Forelimb muscle (tissue), 1 donor: ENCODE measurements at regions not wholly inside any gene's neighbourhood (a gene's known extent, or its start where the extent isn't known, plus 50 kb on each side); places are given as distances from the start of the nearest gene placed in this dataset.
"Not testable (repeated sequence)": the region's sequence is repeated elsewhere in the genome, so short reads cannot be mapped to it uniquely, and the experiment has no call there.

Experiments
- DNase-seq: peaks from one replicate; pipeline ENCODE4 v3.0.0-alpha.2; 2013; ENCODE audit warnings: low read depth

DNA sequence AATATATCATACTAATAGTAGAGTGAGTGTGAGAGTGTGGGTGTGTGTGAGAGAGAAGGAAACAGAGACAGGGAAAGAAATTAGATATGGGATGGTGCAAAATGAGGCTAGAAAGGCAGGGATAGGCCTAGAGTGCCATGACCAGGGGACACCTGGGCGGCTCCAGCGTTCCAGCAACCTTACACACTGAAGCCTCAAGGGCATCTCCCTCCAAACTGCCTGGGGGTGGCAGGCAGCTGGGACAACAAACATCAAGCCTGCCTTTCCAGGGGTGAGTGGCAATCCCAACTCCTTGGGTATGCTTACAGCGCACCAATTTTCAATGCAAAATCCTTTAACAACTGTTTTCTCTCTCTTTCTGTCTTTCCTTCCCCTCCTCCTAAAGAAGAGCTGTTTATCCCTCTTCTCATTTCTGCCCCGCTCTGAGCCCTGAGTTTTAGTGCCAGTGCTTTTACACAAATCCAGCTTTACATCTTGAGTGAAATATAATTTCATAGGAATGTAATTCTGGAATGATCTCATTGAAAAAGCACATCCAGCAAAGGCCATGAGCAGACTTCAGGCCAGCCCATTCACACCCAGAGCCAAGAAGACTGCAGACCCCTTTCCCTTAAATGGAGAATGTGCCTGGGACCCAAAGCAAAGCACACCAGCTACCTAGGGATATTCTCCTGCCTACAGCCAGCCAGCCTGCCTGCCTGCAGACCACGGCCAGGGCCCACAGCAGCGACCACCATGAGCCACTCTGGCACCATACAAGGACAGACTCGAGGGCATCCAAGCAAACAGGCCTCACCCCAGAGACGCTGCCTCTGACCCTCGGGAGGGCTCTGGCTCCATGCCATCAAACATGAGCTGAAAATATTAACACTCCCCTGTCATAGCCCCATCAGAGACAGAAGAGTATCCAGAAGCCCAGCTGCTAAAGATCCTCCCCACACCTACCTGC lies 90.3 kb downstream of the RPL27A start:
- DNase-seq = no peak

DNA sequence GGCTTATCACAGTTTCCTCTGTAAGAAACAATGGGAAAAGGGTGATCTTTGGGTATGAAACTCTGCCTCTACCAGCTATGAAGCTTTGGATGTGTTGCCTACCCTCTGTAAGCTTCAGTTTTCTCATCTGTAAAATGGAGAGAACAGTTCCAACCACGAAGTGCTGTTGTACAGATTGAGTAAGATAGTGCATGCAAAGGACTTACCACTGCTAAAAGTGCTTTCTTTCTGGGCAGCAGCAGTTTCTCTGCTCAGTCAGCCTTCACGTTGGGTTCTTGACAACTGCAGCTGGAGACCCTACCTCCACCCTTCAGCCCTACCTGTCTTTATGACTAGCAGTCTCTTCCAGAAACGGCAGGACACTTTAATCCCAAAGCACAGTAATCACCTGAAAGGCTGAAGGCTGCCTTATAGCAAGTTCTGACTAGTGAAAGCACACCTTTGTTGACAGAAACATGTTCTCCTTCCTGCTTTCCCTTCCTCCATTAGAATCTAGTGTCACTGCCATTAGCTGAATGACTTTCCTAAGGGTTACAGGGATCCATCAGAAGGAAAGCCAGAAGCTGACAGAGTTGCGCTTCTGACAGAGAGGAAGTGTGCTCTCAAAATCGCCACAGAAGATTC lies 91.4 kb downstream of the RPL27A start:
- DNase-seq = no peak

DNA sequence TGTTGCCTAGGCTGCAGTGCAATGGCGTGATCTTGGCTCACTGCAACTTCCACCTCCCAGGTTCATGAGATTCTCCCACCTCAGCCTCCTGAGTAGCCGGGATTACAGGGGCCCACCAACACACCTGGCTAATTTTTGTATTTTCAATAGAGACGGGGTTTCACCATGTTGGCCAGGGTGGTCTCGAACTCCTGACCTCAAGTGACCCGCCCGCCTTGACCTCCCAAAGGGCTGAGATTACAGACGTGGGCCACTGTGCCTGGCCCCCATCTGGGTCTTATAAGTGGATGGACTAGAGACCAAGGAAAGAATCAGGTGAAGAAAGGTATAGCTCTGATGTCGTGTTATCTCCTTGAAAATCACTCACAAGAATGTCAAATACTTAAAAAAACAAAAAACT lies 92.3 kb downstream of the RPL27A start:
- DNase-seq = not testable (repeated sequence)

DNA sequence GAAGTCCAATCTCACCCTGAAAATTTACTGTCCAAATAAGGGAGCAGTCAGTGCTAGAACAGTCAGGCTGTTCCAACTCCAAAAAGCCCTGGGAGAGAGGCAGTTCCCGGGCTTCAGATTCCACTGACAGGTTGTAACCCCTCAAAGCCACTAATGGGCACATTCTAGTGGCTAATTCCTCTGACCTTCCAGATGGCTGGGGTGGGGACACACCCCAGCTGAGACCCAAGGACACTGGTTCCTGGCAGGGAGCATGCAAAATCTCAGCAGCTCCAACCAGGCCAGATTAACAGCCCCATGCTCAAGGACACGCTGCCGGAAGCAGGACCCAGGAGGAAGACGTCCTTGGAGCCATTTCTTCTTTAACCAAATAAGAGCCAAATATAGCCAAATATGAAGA lies 92.7 kb downstream of the RPL27A start:
- no peak for DNase-seq

DNA sequence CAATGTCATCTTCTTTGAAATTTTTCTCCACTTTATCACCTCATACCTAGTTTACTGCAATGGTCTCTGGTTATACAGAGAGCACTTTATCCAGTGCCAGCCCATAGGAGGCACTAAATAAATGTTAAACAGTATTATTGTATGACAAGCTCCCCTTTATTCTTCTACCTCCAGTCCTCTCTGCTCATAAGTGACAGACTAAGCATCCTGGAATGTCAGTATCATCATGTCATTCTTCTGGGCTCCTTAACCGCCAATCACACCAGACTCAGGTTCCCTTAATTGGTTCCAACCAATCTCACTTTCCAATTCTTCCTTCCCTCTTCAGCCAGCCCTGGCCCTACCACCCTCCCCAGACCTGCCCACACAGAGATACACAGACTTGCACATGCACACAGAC lies 93.1 kb downstream of the RPL27A start:
- no peak for DNase-seq

DNA sequence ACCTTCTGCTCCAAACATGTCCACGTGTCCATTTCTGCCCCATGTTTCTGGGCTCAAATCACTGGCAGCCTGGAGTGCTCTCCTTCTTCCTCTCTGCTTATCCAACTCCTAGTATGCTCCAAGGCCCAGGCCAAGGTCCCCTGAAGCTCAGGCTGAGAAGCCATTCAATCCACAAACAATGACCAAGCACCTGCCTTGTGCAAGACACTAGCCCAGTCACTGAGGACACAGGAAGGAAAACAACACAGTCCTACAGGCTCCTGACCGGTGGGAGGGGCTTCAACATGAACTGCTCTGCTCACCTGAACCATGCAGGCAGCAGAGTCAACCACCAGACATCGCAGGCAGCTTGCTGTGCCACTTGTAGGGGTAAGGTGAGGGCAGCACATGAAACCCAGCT lies 93.6 kb downstream of the RPL27A start:
- DNase-seq = no peak

DNA sequence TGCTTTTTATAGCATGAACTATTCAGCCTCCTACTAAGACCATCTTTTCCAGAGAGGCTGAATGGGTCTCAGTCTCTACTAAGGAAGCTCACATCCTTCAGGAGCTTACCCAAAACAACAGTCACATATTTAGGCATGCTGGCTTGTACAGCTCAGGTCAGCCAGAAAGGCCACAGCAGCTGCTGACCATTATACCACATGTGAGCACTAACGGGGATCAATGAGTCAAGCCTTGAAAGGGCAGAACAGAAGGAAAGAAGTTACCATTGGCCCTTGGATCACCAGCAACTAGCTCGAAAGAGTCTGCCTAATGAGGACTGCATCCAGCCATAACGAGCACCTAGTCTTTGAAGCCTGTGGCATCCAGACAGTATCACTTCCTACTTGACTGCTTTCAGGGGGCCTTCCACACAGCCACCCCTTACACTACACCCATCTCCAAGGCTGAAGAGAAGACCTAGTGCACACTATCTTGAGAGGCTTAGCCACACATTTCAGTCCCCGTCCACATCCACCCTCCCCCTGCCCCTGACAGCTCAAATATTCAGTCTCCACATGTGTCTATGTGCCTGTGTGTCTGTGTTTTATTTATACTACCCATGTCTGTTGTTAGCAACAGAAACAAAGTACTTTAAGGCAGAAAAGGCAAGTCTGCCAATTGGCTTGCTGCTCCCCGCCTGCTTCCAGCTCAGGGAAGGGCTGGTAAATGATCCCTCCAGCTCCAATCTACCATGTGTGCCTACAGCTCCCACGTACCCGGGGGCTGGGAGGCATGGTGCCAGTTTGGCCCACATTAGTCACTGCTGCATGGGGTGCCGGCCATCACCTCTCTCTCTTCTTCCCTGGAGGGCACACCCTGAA lies 95.5 kb downstream of the RPL27A start:
- DNase-seq = peak; percentile 65

DNA sequence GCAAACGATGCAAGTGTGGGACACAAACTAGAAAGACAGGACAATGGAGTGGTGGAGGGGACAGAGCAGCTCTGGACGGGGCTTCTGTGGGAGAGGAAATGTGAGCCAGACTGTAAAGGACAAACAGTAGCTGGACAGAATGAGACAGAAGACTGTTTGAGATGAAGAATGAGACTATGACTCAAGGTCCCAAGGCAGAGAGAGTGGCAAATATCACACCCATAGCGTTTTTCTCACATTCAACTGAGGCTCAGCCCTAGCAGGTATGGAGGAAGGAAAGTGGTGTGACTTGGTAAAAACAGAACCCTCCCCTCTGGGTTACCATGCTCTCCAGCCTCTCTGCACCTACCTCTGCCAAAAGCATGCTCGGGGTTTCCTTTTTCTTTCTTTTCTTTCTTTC lies 96.5 kb downstream of the RPL27A start:
- DNase-seq = no peak

DNA sequence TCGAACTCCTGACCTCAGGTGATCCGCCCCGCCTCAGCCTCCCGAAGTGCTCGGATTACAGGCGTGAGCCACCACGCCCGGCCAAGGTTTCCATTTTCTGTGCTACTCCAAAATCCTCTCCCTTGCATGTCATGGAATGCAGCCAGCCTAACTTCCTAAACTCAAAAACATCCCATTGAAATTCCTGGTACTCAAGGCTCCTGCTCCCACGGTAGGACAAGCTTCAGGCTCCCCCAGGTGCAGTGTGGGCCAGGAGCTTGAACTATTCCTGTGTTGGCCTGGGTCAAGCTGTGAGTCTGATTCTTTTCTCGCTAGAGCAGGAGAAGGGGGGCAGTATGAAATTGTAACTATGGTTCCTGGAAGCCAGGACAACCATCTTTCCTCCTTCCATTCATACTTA lies 97.1 kb downstream of the RPL27A start:
- DNase-seq = no peak

- DNase-seq = no peak
These were observed 102.4 kb downstream of the RPL27A start for GRCh38 chr11:8784954-8785353.

DNA sequence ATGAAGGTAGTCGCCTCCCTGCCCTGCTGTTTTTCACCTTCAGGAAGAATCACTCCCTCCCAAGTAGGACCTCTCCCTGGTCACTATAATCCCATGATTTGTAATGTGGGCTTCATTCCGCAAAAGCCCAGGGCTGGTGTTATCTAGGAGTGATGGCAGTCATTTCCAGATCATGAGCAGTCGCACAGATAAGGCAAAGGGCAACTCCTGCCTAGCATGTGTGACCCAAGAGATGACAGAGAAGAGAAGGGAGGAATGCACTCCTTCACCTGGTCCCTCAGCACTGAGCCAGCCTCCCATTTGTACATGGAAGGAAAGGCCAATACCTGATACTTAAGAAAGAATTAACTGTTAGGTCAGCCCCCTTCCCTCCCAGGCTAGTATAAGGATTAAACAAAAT lies 102.9 kb downstream of the RPL27A start:
- no peak for DNase-seq

GRCh38 chr11:8785998-8786397 lies 103.4 kb downstream of the RPL27A start:
- DNase-seq = no peak

DNA sequence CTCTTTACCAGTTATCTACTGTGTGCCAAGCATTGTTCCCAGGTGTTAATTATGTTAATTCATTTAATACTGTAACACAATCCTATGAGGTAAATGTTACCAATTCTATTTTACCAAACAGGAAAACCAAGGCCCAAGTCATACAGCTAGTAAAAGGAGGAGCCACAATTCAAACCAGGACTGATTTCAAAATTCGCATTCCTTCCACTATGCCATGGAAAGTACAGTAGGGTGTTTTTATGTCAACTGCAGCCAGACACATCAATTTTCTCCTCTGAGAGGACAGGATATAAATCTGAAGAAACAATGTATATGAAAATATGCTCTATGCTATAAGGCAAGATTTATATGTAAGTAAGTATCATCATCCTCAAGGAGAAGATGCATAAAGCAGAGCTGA lies 104.3 kb downstream of the RPL27A start:
- DNase-seq = no peak

GRCh38 chr11:8787372-8787771 lies 104.8 kb downstream of the RPL27A start:
- DNase-seq = no peak

DNA sequence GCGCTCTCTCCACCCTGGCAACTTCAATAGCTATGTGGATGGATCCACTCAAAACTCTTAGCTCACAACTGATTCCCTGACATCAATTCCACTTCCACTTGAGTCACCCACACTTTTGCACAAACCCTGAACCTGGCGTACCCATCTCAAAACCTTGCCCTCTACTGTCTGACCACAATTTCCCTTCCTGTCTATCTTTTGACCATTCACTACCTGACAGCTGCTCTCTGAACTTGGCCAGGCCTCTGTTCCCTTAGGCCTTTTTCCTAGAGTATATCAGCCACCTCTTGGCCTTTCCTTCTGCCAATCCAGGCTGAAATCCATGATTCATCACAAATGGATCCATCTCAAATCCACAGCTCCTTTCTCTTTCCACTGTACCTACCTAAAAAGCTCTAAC lies 106.0 kb downstream of the RPL27A start:
- no peak for DNase-seq

- no peak for DNase-seq
These were observed 107.3 kb downstream of the RPL27A start for GRCh38 chr11:8789864-8790263.

GRCh38 chr11:8790968-8791367 lies 108.4 kb downstream of the RPL27A start:
- no peak for DNase-seq

- no peak for DNase-seq
These were observed 110.1 kb downstream of the RPL27A start for GRCh38 chr11:8792710-8793109.

DNA sequence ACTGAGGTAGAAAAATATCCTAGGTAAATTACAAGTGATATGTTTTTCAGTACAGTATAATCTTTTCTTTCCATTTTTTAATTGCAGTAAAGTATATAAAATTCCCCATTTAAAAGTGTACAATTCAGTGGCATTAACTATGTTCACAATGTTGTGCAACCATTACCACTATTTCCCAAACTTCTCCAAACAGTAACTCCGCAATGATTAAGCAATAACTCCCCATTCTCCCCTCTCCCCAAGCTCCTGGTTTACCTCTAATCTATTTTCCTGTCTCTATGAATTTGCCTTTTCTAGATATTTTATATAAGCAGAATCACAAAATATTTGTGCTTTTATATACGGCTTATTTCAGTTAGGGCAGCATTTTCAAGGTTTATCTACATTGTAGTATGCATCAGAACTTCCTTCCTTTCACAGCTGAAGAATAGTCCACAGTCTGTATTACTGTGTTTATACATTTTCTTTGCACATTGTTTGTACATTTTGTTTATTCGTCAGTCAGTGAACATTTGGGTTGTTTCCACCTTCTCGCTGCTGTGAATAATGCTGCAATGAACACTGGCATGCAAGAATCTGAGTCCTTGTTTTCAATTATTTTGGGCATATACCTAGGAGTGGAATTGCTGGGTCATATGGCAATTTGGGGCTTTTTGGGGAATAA lies 110.7 kb downstream of the RPL27A start:
- no peak for DNase-seq

- no peak for DNase-seq
These were observed 111.5 kb downstream of the RPL27A start for GRCh38 chr11:8794126-8794525.

GRCh38 chr11:8794677-8795103 lies 112.1 kb downstream of the RPL27A start:
- DNase-seq = no peak

DNA sequence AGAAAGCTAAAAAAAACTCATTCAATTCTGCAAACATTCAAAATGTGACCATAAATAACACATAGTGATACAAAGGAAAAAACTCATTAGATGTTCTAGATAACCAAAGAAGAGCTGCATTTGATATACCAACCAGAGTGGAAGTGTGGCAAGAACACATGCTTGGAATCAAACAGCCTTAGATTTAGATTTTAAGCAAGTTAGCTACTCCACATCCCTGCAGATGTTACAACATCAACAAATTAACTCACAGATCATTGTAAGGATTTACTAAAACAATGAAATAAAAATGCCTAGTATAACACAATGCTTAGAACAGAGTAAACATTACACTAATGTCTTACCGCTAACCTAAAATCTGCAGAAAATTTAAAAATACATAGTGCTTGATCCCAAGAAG lies 114.0 kb upstream of the AKIP1 start:
- DNase-seq = no peak
